ENCODE measurements at regions not wholly inside any gene's neighbourhood (a gene's known extent, or its start where the extent isn't known, plus 50 kb on each side); places are given as distances from the start of the nearest gene placed in this dataset.

DNA sequence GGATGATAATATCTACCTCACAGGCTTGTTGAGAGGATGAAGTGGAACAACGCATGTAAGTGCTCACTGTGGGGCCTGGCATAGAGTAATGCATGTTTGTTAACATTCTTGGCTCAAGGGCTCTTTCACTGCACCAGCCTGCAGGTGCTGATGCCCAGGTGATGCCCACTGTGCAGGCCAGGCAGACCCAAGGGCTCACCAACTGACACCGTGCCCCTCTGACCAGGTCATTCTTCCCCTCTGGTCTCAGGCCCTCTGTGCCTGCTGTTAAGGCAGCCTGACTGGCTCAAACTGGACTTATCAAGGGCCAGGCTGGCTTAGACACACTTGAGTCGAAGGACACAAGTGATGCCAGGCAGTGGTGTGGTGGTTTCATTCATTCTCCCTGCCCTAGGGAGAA lies 90.5 kb downstream of the PJA1 start:
- no peak for DNase-seq (ENCODE audit: low spot score)
- TF ChIP-seq, protein P1, sequence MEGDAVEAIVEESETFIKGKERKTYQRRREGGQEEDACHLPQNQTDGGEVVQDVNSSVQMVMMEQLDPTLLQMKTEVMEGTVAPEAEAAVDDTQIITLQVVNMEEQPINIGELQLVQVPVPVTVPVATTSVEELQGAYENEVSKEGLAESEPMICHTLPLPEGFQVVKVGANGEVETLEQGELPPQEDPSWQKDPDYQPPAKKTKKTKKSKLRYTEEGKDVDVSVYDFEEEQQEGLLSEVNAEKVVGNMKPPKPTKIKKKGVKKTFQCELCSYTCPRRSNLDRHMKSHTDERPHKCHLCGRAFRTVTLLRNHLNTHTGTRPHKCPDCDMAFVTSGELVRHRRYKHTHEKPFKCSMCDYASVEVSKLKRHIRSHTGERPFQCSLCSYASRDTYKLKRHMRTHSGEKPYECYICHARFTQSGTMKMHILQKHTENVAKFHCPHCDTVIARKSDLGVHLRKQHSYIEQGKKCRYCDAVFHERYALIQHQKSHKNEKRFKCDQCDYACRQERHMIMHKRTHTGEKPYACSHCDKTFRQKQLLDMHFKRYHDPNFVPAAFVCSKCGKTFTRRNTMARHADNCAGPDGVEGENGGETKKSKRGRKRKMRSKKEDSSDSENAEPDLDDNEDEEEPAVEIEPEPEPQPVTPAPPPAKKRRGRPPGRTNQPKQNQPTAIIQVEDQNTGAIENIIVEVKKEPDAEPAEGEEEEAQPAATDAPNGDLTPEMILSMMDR (IDR thresholded peaks at IDR 0.05; ENCODE audit: extremely low read depth, missing control alignments): no peak

DNA sequence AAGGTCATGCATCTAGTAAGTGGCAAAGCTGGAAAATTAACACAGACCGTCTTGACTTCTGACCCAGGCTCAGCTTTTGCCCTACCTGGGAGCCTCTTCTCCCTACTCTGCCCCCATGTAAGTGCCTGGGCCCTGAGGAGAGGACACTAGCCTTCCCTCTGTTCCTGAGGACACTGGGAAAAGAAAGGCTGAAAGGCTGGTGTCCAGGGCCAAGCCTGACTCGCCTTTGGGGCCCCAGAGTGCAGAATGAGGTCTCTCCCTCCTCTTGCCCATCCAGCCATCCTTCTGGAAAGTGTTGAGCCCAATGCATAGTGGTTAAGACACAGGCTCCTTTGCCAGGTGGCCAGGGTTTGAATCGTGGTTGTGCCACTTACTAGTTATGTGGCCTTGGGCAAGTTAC lies 91.5 kb downstream of the PJA1 start:
- DNase-seq (ENCODE audit: low spot score): no peak

DNA sequence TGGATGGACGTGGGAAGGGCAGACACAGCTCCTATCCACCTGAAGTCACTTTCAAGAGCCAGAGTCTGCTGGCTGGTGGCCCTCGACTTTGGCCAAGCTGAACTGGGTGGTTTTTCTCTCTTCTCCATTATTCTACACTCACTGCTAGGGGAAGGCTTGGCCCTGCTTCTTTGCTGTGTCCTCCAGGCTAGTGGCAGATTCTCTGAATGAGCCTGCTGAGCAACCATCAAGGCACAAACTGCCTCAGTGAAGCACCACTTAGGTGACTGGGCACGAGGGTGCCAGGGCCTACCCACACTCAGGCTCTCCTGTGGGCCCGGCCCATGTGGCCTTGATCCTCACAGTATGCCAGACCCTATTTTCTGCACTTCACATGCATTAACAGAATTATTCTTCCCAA lies 92.0 kb downstream of the PJA1 start:
- TF ChIP-seq, protein P1 (IDR thresholded peaks at IDR 0.05; ENCODE audit: extremely low read depth, missing control alignments): no peak
- no peak for DNase-seq (ENCODE audit: low spot score)

More for the DNA sequence above, 91.5 kb downstream of the PJA1 start:
- TF ChIP-seq, protein P1 (IDR thresholded peaks at IDR 0.05; ENCODE audit: extremely low read depth, missing control alignments): no peak

DNA sequence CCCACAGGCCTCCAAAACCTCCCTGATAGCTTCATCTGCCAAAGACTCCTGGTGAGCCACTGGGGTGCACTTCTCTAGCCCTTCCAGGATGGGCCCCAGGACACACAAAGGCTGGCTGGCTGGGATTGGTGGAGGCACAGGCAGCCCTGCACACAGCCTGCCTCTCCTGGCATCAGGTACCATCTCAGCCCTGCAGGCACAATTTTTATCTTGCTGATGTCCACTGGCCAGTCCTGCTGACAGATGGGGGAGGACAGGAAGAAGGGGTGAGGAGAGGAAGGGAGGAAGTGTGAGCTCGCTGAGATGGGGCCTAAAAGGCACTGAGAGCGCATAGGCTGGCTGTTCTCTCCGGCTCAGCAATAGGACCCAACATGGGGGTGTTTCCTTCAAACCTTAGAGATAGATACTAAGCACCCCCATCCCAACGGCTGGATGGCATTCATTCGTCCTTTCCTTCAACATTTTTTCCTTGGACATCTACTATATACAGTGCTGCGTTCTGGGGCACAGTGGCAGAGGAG lies 92.7 kb downstream of the PJA1 start:
- DNase-seq (ENCODE audit: low spot score): no peak
- TF ChIP-seq, protein P1 (IDR thresholded peaks at IDR 0.05; ENCODE audit: extremely low read depth, missing control alignments): no peak

DNA sequence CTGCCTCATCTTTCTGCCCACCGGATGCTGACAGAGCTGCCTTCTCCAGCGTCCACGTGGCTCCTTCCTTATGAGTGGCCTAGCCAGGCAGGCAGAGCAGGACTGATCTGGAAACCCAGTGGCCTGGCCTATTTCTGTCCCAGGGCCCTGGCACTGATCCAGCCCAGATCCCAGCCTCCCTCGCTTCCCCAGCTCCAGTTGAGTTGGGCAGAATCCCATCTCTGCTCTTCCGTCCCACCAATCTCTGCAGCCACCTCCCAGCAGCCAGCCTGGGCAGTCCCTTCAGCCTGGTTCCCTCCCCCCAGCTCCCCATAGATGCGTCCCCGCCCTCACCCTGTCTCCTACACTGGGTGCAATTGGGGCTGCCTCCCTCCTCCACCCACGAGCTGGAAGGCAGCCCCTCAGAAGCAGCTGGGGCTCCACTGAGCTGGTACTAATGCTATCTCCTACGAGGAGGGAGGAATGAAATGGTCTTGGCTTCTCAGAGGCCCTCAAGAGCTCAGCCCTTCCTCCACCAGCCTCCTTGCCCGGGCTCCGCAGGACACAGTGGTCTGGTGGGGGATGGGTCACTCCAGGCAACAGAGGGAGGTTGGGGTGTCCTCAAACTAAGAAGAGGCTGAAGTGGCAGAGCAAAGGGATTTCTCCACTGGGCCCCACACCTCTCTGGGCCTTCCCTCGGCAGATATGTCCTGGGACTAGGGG lies 94.2 kb downstream of the PJA1 start:
- TF ChIP-seq, protein P1 (IDR thresholded peaks at IDR 0.05; ENCODE audit: extremely low read depth, missing control alignments): no peak
- no peak for DNase-seq (ENCODE audit: low spot score)

DNA sequence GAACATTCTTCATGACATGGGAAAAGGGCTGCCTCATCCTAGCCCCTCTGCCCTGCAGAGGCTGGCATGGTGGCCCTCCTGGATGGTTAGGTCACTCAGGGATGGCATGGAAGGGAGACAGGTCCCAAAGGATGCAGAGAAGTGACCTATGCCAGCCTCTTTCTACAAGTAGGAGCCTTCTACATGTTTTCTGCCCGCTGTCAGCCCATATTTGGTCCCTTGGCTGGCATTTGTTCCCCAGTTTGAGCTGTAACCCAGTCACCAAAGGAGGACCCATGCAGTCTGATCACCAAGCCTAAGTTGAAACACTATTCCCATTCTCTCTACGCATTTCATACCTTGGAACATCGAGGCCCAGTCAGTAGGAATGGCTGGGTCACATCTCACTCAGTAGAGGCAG lies 95.4 kb downstream of the PJA1 start:
- TF ChIP-seq, protein P1 (IDR thresholded peaks at IDR 0.05; ENCODE audit: extremely low read depth, missing control alignments): no peak
- no peak for DNase-seq (ENCODE audit: low spot score)

DNA sequence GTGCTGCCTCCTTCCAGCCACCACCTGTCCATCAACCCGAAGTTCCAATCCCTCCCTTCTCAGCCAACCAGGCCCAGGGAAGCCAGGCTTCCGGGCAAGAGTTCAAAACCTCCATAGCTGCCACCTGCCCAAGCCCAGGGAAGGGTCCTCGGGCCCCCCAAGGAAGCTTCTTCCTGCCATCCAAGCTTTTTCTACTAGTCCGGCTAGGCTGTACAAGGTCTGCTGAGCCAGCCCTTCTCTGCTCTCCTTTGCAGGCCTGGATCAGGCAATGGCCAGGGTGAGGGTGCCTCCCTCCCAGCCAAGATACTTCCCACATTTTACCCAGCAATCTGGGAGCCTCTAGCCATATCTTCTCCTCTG lies 96.2 kb downstream of the PJA1 start:
- DNase-seq (ENCODE audit: low spot score): no peak
- TF ChIP-seq, protein P1 (IDR thresholded peaks at IDR 0.05; ENCODE audit: extremely low read depth, missing control alignments): no peak

All from GM20000 (cell line).